Activated CD8-positive, alpha-beta memory T cell treated with anti-CD3 and anti-CD28 coated beads for 48 hours (primary cell): ENCODE measurements at regions not wholly inside any gene's neighbourhood (a gene's known extent, or its start where the extent isn't known, plus 50 kb on each side); places are given as distances from the start of the nearest gene placed in this dataset.

ENCODE experiments used
- DNase-seq, 3 experiments: peaks; one replicate each; pipeline ENCODE4 v3.0.0-alpha.2; 2020; ENCODE audit warnings: low read depth in 2 of 3, low spot score in 2 of 3

GRCh38 chr15:97077975-97078374 lies 747.5 kb downstream of the NR2F2 start:
- no peak for DNase-seq

DNA sequence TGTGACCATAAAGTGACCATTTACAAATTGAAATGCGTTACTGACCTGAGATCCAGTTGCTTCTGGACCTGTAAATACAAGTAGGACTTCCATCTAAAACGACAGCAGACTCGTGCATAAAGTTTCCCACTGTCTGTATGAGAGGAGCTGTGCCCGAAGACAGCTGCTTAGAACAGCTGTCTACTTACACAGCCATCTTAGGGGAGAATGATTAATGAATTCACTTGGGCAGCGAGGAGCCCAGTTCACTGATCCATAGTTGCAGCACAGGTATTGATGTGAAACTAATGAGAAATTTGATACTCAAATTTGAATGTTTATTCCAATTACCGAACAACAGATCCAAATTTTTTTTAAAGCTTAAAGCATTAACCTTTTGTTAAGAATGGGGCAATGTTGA lies 748.1 kb downstream of the NR2F2 start:
- DNase-seq, result no peak

- no peak for DNase-seq
Measured at GRCh38 chr15:97081666-97082226, 751.2 kb downstream of the NR2F2 start.

DNA sequence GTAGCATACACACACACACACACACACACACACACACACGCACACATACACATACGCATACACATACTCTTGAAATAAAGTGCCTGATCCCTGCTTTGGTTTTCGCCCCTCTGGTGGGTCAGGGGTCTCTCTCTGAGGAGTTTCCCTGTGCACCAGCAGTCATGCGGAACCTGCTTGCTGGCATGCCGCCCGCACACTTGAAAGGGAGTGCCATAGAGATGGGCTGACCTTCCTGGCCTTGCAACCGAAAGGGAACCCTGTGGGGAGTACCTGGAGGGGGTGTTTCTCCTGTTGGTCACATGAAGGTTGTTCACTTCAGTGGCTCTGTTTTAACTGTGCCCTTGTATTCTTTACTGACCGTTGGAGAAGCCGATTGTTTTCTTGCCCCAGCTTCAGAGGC lies 752.3 kb downstream of the NR2F2 start:
- no peak for DNase-seq

GRCh38 chr15:97084650-97085049 lies 754.1 kb downstream of the NR2F2 start:
- DNase-seq, result no peak

GRCh38 chr15:97085731-97086130 lies 755.2 kb downstream of the NR2F2 start:
- no peak for DNase-seq

- no peak for DNase-seq
Measured at GRCh38 chr15:97087006-97087741, 756.7 kb downstream of the NR2F2 start.

DNA sequence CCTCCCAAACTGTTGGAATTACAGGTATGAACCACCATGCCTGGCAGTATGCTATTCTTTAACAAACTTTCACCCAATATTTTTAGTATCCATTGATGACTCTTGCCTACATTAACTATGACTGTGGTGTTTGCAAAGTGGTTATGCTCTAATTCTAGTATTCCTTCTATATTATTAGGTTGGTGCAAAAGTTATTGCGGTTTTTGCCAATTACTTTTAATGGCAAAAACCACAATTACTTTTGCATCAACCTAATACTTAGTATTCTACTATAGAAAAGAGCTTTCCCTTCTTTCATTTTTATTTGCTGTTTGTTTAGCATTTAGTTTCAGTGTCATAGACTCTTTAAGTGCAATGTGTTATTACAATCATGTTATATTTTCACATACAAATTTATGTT lies 760.6 kb downstream of the NR2F2 start:
- no peak for DNase-seq

- no peak for DNase-seq
Measured at GRCh38 chr15:97092656-97093055, 762.2 kb downstream of the NR2F2 start.

DNA sequence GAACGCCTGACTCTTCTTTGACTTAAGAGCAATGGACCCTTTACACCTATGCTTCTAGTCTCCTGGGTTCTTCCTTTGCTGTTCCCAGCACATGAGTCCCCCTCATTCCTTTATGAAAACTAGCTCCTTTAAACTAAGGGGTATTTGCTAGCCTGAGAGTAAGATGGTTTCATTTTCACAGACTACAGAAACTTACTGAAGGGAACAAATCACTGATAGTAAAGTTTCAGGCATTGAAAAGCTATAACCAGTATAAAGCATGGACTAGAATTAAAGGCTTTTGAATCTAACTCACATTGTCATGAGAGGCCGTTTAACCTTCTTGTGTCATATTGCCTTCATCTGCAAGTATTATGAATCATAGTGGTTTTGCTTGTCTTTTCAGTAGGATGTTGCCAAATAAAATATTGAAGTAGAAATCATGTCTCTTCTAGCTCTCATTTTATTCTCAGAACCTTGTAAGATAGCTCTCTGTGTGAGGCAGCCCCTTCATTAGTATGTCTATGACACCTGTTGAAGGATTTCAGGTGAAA lies 765.9 kb downstream of the NR2F2 start:
- no peak for DNase-seq

GRCh38 chr15:97099040-97099439 lies 768.5 kb downstream of the NR2F2 start:
- no peak for DNase-seq

- no peak for DNase-seq
Measured at GRCh38 chr15:97101572-97101971, 771.1 kb downstream of the NR2F2 start.

- DNase-seq, result no peak
Measured at GRCh38 chr15:97114900-97115760, 784.6 kb downstream of the NR2F2 start.

GRCh38 chr15:97115761-97116070 lies 785.2 kb downstream of the NR2F2 start:
- DNase-seq, result no peak

GRCh38 chr15:97124790-97125189 lies 794.3 kb downstream of the NR2F2 start:
- DNase-seq, result no peak

GRCh38 chr15:97126553-97127233 lies 796.2 kb downstream of the NR2F2 start:
- DNase-seq, result no peak

- DNase-seq, result no peak
Measured at GRCh38 chr15:97129674-97130073, 799.2 kb downstream of the NR2F2 start.

GRCh38 chr15:97140216-97140615 lies 809.7 kb downstream of the NR2F2 start:
- DNase-seq, result no peak

- no peak for DNase-seq
Measured at GRCh38 chr15:97141360-97141759, 810.9 kb downstream of the NR2F2 start.

DNA sequence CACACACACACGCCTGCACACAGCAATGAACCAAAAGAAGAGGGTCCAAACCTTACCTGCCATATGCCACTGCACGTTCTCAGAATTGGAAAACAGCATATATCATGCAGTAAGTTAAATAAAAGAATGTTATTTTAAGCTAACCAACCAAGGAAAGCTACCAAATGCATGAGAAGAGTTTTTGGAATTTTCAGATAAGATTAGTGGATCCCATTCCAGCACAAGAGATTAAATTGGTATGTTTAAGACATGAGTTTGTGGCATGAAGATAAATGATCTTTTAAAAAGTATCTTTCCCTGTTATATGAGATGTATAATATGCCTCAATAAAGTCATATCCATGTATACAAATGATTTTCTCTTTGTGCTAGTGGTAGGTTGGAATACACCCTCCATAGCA lies 811.4 kb downstream of the NR2F2 start:
- no peak for DNase-seq

DNA sequence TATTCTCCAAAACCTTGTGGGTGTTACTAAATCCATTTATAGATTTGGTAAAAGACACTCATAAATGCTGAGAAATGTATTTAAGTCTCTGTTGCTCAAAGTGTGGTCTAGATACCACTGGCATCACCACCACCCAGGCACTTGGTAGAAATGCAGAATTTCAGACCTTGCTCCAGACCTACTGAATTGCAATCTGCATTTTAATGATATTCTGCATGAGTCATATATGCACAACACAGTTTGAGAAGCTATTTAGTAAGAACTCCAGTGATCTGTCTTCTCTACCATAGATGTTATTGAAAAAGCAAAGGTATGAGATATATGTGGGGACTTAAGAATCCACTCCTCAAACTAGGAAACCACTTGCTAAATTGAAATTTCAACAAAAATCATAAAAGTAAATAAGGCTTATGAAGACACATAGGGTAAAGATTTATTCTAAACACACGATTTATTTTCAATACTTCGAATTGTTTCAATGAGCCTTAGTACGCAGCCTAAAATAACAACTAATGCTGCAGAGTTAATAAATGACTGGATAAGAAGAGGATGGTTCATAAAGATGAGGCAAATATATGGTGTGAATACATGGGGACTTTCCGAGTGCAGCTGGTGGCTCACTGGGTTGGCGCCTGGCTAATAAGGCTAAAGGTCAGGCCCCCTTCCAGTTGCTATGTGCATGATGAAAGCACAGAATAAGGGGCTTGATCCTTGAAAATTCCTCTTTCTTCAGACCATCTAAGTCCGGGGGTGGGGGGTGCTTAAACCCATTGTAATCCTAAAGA lies 813.3 kb downstream of the NR2F2 start:
- DNase-seq, result no peak
